ENCODE measurements at regions not wholly inside any gene's neighbourhood (a gene's known extent, or its start where the extent isn't known, plus 50 kb on each side); places are given as distances from the start of the nearest gene placed in this dataset.

DNA sequence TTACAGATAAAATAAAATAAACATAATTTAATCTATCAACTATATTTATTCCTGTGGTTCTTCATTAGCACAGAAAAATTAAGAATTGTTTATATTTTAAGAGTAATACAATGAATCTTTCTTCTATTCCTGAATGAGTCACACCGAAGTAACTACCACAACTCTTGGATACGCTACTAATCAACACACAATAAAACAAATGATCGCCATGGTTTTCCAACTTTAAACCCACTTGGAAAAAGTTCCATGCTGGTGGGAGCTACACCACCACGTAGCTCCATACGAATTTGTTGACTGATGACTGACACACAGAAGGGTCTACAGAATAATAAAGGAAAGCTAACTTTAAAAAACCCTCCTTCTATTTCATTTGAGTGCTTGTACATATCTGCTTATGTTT lies 135.8 kb upstream of the NEDD9 start:
- H3K9me3 ChIP-seq = no peaks in the 10 kb centered on the region
- H3K27me3 ChIP-seq = no peaks in the 10 kb centered on the region
- DNase-seq (ENCODE audit: low spot score) = no peak
- no peaks in the 10 kb centered on the region for H3K36me3 ChIP-seq
- no peak overlapping the region for H3K4me3 ChIP-seq
- H3K27ac ChIP-seq = peak overlapping the region; percentile 77 to 84
- TF ChIP-seq, protein P1, sequence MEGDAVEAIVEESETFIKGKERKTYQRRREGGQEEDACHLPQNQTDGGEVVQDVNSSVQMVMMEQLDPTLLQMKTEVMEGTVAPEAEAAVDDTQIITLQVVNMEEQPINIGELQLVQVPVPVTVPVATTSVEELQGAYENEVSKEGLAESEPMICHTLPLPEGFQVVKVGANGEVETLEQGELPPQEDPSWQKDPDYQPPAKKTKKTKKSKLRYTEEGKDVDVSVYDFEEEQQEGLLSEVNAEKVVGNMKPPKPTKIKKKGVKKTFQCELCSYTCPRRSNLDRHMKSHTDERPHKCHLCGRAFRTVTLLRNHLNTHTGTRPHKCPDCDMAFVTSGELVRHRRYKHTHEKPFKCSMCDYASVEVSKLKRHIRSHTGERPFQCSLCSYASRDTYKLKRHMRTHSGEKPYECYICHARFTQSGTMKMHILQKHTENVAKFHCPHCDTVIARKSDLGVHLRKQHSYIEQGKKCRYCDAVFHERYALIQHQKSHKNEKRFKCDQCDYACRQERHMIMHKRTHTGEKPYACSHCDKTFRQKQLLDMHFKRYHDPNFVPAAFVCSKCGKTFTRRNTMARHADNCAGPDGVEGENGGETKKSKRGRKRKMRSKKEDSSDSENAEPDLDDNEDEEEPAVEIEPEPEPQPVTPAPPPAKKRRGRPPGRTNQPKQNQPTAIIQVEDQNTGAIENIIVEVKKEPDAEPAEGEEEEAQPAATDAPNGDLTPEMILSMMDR (IDR thresholded peaks at IDR 0.05) = no peak
- peaks cover 0 to 30% of the 10 kb centered on the region in 2 donors for H3K4me1 ChIP-seq

DNA sequence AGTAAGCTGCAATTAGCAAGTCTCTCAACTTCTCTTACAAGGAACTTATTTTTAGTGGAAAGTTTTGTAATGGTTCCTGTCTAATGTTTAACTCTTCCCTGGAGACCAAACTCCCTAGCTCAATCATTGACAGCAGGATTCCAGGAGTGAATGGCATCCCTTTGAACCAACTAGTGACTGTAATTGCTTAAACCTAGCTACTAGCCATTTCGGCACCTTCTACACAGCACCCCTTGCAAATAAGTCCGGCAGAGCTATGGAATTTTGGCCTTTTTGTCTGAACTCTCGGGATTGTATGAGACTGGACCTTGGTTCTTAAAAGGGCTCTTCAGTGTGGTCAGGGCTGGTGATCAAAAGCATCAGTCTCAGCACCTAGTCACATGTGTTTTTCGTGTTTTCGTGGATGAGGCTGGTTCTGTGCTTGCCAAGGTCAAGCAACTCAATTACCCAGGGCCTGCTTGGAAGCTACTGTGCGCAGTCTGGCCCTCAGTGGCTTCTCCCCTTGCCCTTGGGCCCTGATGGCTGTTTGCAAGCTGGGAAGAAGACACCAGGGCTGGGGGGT lies 135.3 kb upstream of the NEDD9 start:
- peaks cover 0 to 30% of the 10 kb centered on the region in 2 donors for H3K4me1 ChIP-seq
- H3K27ac ChIP-seq = peak overlapping the region; percentile 77 to 84
- no peaks in the 10 kb centered on the region for H3K9me3 ChIP-seq

DNA sequence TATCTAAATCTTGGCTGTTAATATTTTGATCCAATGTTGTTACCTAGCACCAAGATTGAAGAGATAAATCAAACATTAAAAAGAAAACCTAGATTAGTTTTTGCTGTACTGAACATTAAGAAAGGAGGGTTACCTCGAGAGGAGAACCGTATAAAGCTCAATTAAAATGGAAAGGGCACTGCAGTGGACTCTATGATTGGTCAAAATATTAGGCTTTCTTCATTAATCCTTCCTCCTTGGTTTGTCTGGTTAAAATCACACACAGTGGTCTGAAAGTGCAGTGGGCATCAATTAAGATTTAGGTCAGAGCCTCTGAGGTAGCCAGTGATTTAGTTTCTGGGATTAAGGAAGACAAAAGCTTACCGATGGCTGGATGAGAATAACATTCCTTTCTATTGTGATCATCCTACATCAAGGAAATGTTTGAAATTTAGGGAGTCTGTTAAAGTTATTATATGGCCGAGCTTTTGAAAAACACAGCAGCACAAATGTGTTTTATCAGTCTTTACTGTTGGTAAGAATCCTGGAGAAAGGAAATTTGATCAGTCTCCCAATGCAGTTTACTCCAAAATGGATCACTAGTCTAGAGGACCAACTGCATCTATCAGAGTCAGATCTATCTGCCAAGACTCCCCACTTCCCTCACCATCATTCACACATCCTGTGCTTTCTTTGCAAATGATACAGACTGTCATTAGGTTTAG lies 134.6 kb upstream of the NEDD9 start:
- Histone ChIP-seq H3K4me1 (peaks cover 0 to 30% of the 10 kb centered on the region in 2 donors), H3K9me3 (no peaks in the 10 kb centered on the region), H3K4me3 (no peak overlapping the region), H3K27me3 (no peaks in the 10 kb centered on the region), H3K36me3 (no peaks in the 10 kb centered on the region), H3K27ac (peak overlapping the region; percentile 77 to 84)
- no peak for DNase-seq (ENCODE audit: low spot score)
- TF ChIP-seq, protein P1 (IDR thresholded peaks at IDR 0.05) = no peak

More for the DNA sequence above, 135.3 kb upstream of the NEDD9 start:
- TF ChIP-seq, protein P1 (IDR thresholded peaks at IDR 0.05) = no peak
- no peak for DNase-seq (ENCODE audit: low spot score)
- Histone ChIP-seq H3K4me3 (no peak overlapping the region), H3K27me3 (no peaks in the 10 kb centered on the region), H3K36me3 (no peaks in the 10 kb centered on the region)

DNA sequence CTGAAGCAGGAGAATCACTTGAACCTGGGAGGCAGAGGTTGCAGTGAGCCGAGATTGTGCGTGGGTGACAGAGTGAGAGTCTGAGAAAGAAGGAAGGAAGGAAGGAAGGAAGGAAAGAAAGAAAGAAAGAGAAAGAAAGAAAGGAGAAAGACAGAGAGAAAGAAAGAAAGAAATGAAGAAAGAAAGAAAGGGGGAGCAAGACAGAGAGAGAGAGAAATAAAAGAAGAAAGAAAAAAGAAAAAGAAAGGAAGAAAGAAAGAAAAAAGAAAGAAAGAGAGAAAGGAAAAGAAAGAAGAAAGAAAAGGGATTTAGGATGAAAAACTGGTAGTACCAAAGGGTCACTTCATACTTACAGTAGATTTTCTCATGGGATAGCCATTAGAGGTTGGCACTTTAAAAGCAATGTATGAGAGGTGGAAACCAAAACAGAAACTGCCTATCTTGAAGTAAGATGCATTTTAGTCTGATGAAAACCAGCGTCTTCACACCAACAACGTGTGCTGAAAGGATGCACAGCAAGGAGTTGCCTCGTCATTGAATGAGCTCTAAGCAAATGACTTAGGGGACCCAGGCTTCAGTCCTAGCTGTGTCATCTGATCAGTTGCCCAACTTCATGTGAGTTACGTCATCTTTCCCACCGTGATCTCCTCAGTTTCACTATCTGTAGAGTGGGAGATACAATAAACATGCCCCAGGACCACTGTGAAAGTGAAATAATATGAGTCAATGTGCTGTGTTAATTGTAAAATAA lies 133.9 kb upstream of the NEDD9 start:
- DNase-seq (ENCODE audit: low spot score) = no peak
- Histone ChIP-seq H3K4me1 (peaks cover 0 to 30% of the 10 kb centered on the region in 2 donors), H3K27me3 (no peaks in the 10 kb centered on the region), H3K9me3 (no peaks in the 10 kb centered on the region), H3K27ac (peak overlapping the region; percentile 77 to 84), H3K4me3 (no peak overlapping the region), H3K36me3 (no peaks in the 10 kb centered on the region)
- TF ChIP-seq, protein P1 (IDR thresholded peaks at IDR 0.05) = no peak

DNA sequence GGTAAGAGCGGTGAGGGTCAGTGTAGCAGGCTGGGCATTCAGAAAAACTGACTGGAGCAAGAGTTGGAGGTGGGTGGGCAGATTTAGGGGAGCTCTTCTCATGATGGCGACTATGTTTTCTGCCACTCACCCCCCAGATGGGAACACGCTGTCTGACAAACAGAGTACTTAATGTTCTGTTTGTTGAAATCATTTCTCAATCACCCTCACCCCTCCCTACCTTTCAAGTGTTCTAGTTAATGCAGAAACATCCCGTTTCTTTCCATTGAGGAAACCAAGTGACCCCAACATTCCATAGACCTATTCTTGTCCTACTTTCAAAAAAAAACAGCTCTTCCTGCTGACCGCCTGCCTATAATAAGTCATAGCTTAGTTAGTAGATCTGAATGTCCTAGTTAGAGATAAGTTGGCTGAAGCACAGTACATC lies 132.5 kb upstream of the NEDD9 start:
- H3K36me3 ChIP-seq = no peaks in the 10 kb centered on the region
- H3K4me1 ChIP-seq = peaks cover 0 to 20% of the 10 kb centered on the region in 2 donors
- no peaks in the 10 kb centered on the region for H3K27me3 ChIP-seq
- peak overlapping the region; percentile 71 to 84 for H3K27ac ChIP-seq
- H3K9me3 ChIP-seq = no peaks in the 10 kb centered on the region
- no peak overlapping the region for H3K4me3 ChIP-seq
- DNase-seq (ENCODE audit: low spot score) = no peak
- TF ChIP-seq, protein P1 (IDR thresholded peaks at IDR 0.05) = no peak

Data from right atrium auricular region (tissue), 2 donors.